GM12878 (cell line): ENCODE measurements at regions not wholly inside any gene's neighbourhood (a gene's known extent, or its start where the extent isn't known, plus 50 kb on each side); places are given as distances from the start of the nearest gene placed in this dataset.

ENCODE experiments used
- ATAC-seq: fragments of 200-7000 bp; cut with Tn5 transposase; 3 replicates; pipeline ENCODE4 v1.9.1; 2020; ENCODE audit warnings: mild to moderate bottlenecking, moderate library complexity
- BruUV-seq: library from RNA; stranded (reverse); fragments of 400-500 nt; replicated peaks from 2 replicates; lab custom pipeline; 2021; lab: Mats Ljungman, UMichigan
- CTCF ChIA-PET: fragments of 300-600 bp; sonication (Branson Sonifier 250); formaldehyde crosslinking; extraction: SDS; loops from one replicate; lab custom pipeline; 2021; ENCODE audit warnings: inconsistent platforms; lab: Yijun Ruan, JAX
- POLR2A ChIA-PET: fragments of 350-600 bp; formaldehyde crosslinking; extraction: SDS; loops from one replicate; lab custom pipeline; 2021; ENCODE audit warnings: inconsistent platforms; lab: Charles Lee
- RAD21 ChIA-PET: fragments of 300-600 bp; sonication (Branson Sonifier 250); formaldehyde crosslinking; loops from one replicate; lab custom pipeline; 2023; ENCODE audit warnings: antibody characterized with exemption; ENCODE audit not compliant: unreplicated experiment; lab: Charles Lee
- SMC1A ChIA-PET: fragments of 300-600 bp; sonication (Branson Sonifier 250); formaldehyde crosslinking; loops from one replicate; lab custom pipeline; 2023; ENCODE audit not compliant: unreplicated experiment, uncharacterized antibody; lab: Charles Lee
- DNase-seq: peaks from one replicate; pipeline ENCODE4 v3.0.0-alpha.2; 2011; ENCODE audit warnings: low read depth, low spot score
- FAIRE-seq: peaks from 3 replicates; lab custom pipeline; 2011; peaks lifted over from hg19 to GRCh38; lab: Jason Lieb, UNC
- H2AFZ ChIP-seq: 2 replicates; pipeline ENCODE4 v1.6.0; 2011; ENCODE audit warnings: low read depth, low read length, control low read depth; ENCODE audit not compliant: control insufficient read depth
- H3K27ac ChIP-seq: 2 replicates; pipeline ENCODE4 v1.5.1; 2011; ENCODE audit warnings: control low read depth; ENCODE audit not compliant: control insufficient read depth, insufficient read depth
- H3K27me3 ChIP-seq, 2 experiments: replicated peaks in 1 of 2; 2 replicates each; pipeline versions ENCODE4 v1.6.0 to v1.6.1; 2011; ENCODE audit warnings: low read length in 1 of 2; ENCODE audit not compliant: control insufficient read depth in 2 of 2, insufficient read depth in 2 of 2
- H3K36me3 ChIP-seq, 2 experiments: 2 replicates each; pipeline ENCODE4 v1.5.1; 2011; ENCODE audit warnings: low read length in 1 of 2; ENCODE audit not compliant: control insufficient read depth in 2 of 2, insufficient read depth in 2 of 2
- H3K4me1 ChIP-seq: 2 replicates; pipeline ENCODE4 v1.6.1; 2011; ENCODE audit warnings: mild to moderate bottlenecking, low read length, moderate library complexity, mixed read lengths; ENCODE audit not compliant: control insufficient read depth, insufficient read depth
- H3K4me2 ChIP-seq: 2 replicates; pipeline ENCODE4 v1.6.0; 2011; ENCODE audit warnings: control low read depth; ENCODE audit not compliant: control insufficient read depth, insufficient read depth
- H3K4me3 ChIP-seq: fragments of 200-600 bp; sonication (generic); 2 replicates; pipeline ENCODE4 v1.5.1; 2016
- H3K79me2 ChIP-seq: 2 replicates; pipeline ENCODE4 v1.6.0; 2011; ENCODE audit warnings: low read length; ENCODE audit not compliant: control insufficient read depth, insufficient read depth
- H3K9ac ChIP-seq: 2 replicates; pipeline ENCODE4 v1.8.0; 2011; ENCODE audit warnings: low read length, control low read depth, mixed read lengths; ENCODE audit not compliant: control insufficient read depth, insufficient read depth
- H3K9me3 ChIP-seq: replicated peaks from 3 replicates; pipeline ENCODE4 v1.5.1; 2011; ENCODE audit warnings: mild to moderate bottlenecking, low read length; ENCODE audit not compliant: control insufficient read depth, insufficient read depth
- H4K20me1 ChIP-seq: 2 replicates; pipeline ENCODE4 v1.6.0; 2011; ENCODE audit not compliant: control insufficient read depth, insufficient read depth
- BCLAF1 ChIP-seq: fragments of 450-650 bp; IDR thresholded peaks from 2 replicates; pipeline ENCODE4 v1.6.1; 2017; ENCODE audit warnings: antibody characterized with exemption, mild to moderate bottlenecking, moderate library complexity
- E2F8 ChIP-seq: fragments of 450-650 bp; IDR thresholded peaks from 2 replicates; pipeline ENCODE4 v1.6.1; 2018; ENCODE audit warnings: mild to moderate bottlenecking, low read depth, moderate library complexity; ENCODE audit not compliant: partially characterized antibody
- EED ChIP-seq: sonication (generic); IDR thresholded peaks from 2 replicates; pipeline ENCODE4 v1.6.1; 2016; ENCODE audit warnings: antibody characterized with exemption, low read depth
- GABPA ChIP-seq: IDR thresholded peaks from 2 replicates; pipeline ENCODE4 v1.6.1; 2014; ENCODE audit warnings: antibody characterized with exemption, low read depth, mild to moderate bottlenecking, inconsistent platforms
- HDAC6 ChIP-seq: fragments of 200-600 bp; sonication (generic); IDR thresholded peaks from one replicate; pipeline ENCODE4 v1.8.0; 2017; ENCODE audit warnings: antibody characterized with exemption; ENCODE audit not compliant: unreplicated experiment
- LARP7 ChIP-seq: fragments of 450-650 bp; IDR thresholded peaks from 2 replicates; pipeline ENCODE4 v1.6.1; 2017; ENCODE audit warnings: mild to moderate bottlenecking
- MTA3 ChIP-seq: IDR thresholded peaks from 2 replicates; pipeline ENCODE4 v1.6.1; 2012; ENCODE audit warnings: low read length, inconsistent platforms, borderline replicate concordance
- MYC ChIP-seq: IDR thresholded peaks from 2 replicates; pipeline ENCODE4 v1.6.1; 2011; ENCODE audit warnings: mild to moderate bottlenecking, low read length, moderate library complexity, inconsistent platforms; ENCODE audit not compliant: insufficient read depth, insufficient replicate concordance, insufficient read length, severe bottlenecking
- NR2C2 ChIP-seq: IDR thresholded peaks from 2 replicates; pipeline ENCODE4 v1.6.1; 2011; ENCODE audit warnings: borderline replicate concordance, low read depth; ENCODE audit not compliant: control insufficient read depth, insufficient read length
- TAF1 ChIP-seq: IDR thresholded peaks from 2 replicates; pipeline ENCODE4 v1.6.1; 2011; ENCODE audit warnings: mild to moderate bottlenecking, low read depth, low read length, borderline replicate concordance
- TARDBP ChIP-seq: IDR thresholded peaks from 2 replicates; pipeline ENCODE4 v1.6.1; 2016; ENCODE audit warnings: borderline replicate concordance
- ZBED1 ChIP-seq: IDR thresholded peaks from 2 replicates; pipeline ENCODE4 v1.6.1; 2016; ENCODE audit warnings: borderline replicate concordance
- ZNF207 ChIP-seq: fragments of 450-650 bp; IDR thresholded peaks from 2 replicates; pipeline ENCODE4 v1.6.1; 2014; ENCODE audit warnings: antibody characterized with exemption, mild to moderate bottlenecking, borderline replicate concordance
- whole genome bisulfite sequencing: methylation state at CpG from one replicate; pipeline ENCODE4 v1.1.6; 2016; ENCODE audit warnings: low lambda C conversion rate; ENCODE audit not compliant: insufficient replicate concordance, insufficient coverage; ENCODE audit errors: missing lambda C conversion rate; 5-methylcytosine and 5-hydroxymethylcytosine counted together
- in situ Hi-C: fragments of 300-500 bp; cut with MboI; formaldehyde crosslinking; loops from 9 replicates; pipeline ENCODE4 v1.14.3; 2018; ENCODE audit warnings: mixed read lengths
- intact Hi-C: fragments of 100-400 bp; cut with micrococcal nuclease; formaldehyde crosslinking; loops from one replicate; pipeline ENCODE4 v1.14.2; 2022; ENCODE audit not compliant: unreplicated experiment
- TF ChIP-seq, protein P1 (sequence below): IDR thresholded peaks from 2 replicates; pipeline ENCODE4 v1.6.1; 2011; ENCODE audit warnings: borderline replicate concordance, low read depth, mild to moderate bottlenecking, moderate library complexity, low read length; ENCODE audit not compliant: insufficient read depth, poor library complexity, severe bottlenecking

DNA sequence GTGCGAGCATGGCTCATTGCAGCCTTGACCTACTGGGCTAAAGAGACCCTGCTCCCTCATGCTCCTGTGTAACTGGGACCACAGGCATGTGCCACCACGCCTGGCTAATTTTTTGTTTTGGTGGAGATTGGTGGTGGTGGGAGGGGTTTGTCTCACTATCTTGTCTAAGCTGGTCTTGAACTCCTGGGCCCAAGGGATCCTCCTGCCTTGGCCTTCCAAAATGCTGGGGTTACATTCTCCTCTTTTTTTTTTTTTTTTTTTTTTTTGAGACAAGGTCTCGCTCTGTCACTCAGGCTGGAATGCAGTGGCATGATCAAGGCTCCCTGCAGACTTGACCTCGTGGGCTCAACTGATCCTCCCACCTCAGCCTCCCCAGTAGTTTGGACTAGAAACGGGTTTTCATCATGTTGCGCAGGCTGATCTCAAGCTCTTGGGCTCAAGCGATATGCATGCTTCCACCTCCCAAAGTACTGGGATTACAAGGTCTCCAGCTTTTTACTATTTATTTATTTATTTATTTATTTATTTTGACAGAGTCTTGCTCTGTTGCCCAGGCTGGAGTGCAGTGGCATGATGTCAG lies 238.3 kb downstream of the MYCN start:
- ChIA-PET RAD21 (interaction anchor here (0.5 kb wide), 1 partner anchor 133 kb away, joined by 3 read pairs; no protein-coding TSS in a partner anchor), CTCF (interaction anchor here (0.7 kb wide), 1 partner anchor 501 kb away, joined by 3 read pairs; no protein-coding TSS in a partner anchor), SMC1A (no interaction called here), POLR2A (no interaction called here)
- intact Hi-C loops (no loop called here), in situ Hi-C loops (no loop called here)
- no peak for DNase-seq
- H3K36me3 ChIP-seq: no peaks in the 10 kb centered on the region
- 41% methylated on average over 6 of the region's 7 CpGs for WGBS
- FAIRE-seq: no peak
- TF ChIP-seq, protein P1, sequence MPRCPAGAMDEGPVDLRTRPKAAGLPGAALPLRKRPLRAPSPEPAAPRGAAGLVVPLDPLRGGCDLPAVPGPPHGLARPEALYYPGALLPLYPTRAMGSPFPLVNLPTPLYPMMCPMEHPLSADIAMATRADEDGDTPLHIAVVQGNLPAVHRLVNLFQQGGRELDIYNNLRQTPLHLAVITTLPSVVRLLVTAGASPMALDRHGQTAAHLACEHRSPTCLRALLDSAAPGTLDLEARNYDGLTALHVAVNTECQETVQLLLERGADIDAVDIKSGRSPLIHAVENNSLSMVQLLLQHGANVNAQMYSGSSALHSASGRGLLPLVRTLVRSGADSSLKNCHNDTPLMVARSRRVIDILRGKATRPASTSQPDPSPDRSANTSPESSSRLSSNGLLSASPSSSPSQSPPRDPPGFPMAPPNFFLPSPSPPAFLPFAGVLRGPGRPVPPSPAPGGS: no peak
- TF ChIP-seq ZBED1 (no peak), GABPA (no peak), MTA3 (no peak), EED (no peak), BCLAF1 (no peak), LARP7 (no peak), NR2C2 (no peak), ZNF207 (no peak), E2F8 (no peak), TARDBP (no peak), MYC (no peak), TAF1 (no peak), HDAC6 (no peak)
- peaks cover 0 to 2% of the 10 kb centered on the region in 2 experiments; a peak in 3 of 4 replicates for H3K27me3 ChIP-seq
- H3K4me1 ChIP-seq: no peaks in the 10 kb centered on the region
- no peaks in the 10 kb centered on the region for H4K20me1 ChIP-seq
- no peak overlapping the region for H3K4me3 ChIP-seq
- H3K27ac ChIP-seq: no peak overlapping the region
- H3K79me2 ChIP-seq: no peaks in the 10 kb centered on the region
- BruUV-seq: no TSS peak
- H3K9ac ChIP-seq: no peak overlapping the region
- H2AFZ ChIP-seq: no peak overlapping the region
- ATAC-seq: no peak
- no peak overlapping the region for H3K4me2 ChIP-seq
- no peaks in the 10 kb centered on the region for H3K9me3 ChIP-seq
